ENCODE measurements at regions not wholly inside any gene's neighbourhood (a gene's known extent, or its start where the extent isn't known, plus 50 kb on each side); places are given as distances from the start of the nearest gene placed in this dataset.

DNA sequence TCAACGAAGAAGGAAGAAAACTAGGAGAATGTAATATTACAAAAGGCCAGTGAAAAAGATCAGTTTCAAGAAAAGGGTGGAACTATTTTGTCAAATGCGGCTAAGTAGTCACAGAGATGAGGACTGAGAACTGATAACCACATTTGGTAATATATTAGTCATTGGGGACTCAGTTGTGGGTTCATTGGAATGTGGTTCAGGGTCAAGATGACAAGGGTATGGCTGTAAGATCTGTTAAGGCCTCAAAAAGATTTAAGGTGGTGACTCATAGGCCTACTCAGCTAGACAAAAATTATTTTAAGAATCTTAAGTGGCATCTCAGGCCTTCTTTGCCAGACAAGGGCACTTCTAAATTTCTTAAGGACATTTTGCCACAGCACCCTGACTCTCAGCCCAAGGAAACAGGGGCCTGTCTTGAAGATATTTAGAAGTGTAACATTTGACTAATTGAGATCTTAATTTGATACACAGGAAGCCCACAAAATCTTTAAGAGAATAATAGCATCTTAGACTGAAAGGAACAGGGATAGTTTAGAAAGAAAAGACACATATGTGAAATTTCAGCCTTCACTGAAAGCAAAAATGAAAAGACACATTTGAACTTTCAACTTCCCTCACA, 81.3 kb downstream of the STRADB start:
- TF ChIP-seq POLR2A (IDR thresholded peaks at IDR 0.05; ENCODE audit: low read length) (no peak), GATA1 (IDR thresholded peaks at IDR 0.05; ENCODE audit: low read depth, low read length) (no peak)
